Pulmonary artery endothelial cell (primary cell): ENCODE measurements at regions not wholly inside any gene's neighbourhood (a gene's known extent, or its start where the extent isn't known, plus 50 kb on each side); places are given as distances from the start of the nearest gene placed in this dataset.

ENCODE experiments used
- DNase-seq: peaks from one replicate; pipeline ENCODE4 v3.0.0-alpha.2; 2011; ENCODE audit warnings: low read depth, low spot score

- no peak for DNase-seq
These were observed 107.6 kb downstream of the RBFOX3 start for GRCh38 chr17:79503126-79503839.

GRCh38 chr17:79501910-79502309, 108.9 kb downstream of the RBFOX3 start:
- DNase-seq: no peak

- DNase-seq: no peak
These were observed 109.9 kb downstream of the RBFOX3 start for GRCh38 chr17:79500745-79501618.

DNA sequence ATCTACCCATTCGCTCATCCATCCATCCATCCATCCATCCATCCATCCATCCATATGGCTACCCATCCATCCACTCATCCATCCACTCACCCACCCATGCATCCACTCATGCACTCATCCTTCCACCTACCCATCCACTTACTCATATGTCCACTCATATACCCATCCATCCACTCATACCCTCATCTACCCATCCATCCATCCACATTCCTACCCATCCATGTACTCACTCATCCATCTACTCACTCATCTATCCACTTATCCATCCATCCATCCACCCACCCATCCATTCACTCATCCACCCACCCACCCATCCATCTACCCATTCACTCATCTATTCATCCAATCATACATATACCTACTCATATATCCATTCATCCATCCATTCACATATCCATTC, 112.0 kb downstream of the RBFOX3 start:
- DNase-seq: no peak

DNA sequence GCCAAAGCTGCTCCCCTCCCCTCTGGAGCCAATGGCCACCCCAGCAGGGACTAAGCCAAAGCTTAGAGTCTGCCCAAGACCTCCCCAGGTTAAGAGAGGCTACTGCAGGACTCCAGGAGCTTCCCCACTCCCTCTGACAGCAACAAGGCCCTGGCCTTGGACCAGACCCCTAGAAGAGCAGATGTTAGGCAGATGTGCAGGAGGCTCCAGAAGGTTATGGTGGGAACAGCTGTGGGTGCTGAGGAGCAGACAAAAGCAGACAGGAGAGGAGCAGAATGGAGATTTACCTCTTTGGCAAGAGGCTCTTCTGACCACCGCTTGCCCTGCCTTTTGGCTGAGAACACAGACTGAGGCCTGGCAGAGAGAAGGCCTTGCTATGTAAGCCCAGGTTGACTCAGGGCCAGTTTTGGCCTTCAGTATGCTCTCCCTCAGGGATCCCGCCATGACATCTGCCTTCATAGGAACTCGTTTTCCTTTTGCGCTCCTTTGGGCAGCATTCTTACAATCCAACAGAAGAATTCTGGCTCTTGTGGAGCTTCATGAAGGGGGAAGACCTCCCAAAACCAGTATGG, 113.0 kb downstream of the RBFOX3 start:
- no peak for DNase-seq

DNA sequence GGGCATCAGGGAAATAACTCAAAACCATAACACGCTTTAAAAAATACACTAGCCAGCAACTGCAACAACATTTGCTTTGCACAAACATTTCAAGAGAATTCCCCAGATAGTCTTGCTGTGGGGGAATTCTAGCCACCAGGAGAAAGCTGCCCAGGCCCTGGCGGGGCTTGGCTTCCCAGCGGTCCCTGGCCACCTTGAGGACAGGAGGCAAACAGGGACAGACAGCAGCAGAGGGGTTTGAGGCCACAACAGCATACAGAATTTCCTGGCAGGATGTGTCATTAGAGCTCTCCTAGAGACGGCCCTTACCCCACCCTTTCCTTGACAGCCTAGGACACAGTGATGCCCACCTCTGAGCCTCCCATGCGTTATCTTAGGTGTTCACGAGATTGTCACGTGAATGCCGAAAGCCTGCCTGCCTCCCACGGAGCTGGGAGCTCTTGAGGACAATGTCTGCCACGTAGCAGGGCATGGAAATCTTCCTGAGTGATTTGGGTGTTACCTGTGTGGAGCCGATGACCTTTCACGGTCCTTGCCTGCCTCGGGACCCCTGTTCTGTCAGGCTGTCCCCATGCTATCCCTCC, 114.3 kb downstream of the RBFOX3 start:
- no peak for DNase-seq

DNA sequence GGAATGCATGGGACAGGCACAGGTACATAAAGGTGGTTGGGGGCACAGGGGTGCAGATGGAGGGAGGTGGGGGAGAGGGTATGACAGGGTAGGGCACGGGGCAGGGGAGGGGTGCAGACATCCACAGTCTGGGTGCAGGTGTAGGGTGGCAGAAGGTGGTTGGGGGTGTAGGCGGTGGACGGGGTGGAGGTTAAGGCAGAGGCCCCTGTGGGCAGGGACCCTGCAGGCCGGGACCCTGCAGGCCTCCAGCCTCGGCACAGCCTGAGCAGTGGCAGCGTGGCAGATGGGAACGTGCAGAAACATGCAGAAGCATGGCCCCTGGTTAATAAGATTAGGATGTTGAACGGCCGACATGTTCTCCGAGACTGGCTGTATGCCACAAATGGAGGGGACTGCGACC, 115.2 kb downstream of the RBFOX3 start:
- DNase-seq: no peak

GRCh38 chr17:79491006-79491405, 119.8 kb downstream of the RBFOX3 start:
- no peak for DNase-seq

GRCh38 chr17:79490530-79490929, 120.3 kb downstream of the RBFOX3 start:
- DNase-seq: no peak

GRCh38 chr17:79487149-79487548, 123.7 kb downstream of the RBFOX3 start:
- DNase-seq: no peak

- DNase-seq: no peak
These were observed 124.9 kb downstream of the RBFOX3 start for GRCh38 chr17:79485991-79486390.

DNA sequence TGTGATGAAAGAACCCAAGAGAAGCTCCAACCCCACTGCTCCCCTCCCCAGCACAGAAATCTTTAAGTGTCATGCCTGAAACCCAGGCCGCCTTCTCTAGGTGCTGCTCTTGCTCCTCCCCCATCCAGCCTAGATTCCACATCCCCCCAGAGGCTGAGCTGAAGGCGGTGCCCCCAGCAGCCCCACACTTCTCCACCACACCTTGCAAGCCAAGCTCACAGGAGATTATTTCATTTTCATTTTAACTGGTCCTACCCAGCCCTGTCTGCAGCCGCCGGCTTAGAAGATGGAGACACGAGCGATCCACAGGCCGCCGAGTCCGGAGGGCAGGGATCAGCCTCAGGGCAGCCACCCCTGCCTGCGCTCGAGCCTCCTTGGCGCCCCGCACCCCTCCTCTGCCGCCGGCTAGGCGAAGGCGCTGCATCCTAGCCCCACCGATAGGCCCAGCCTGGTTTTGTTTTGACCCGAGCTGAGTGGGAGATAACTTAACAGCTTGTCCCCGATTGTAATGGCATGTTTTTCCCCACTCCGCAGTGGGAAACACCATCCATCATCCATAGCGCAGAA, 125.3 kb downstream of the RBFOX3 start:
- no peak for DNase-seq

DNA sequence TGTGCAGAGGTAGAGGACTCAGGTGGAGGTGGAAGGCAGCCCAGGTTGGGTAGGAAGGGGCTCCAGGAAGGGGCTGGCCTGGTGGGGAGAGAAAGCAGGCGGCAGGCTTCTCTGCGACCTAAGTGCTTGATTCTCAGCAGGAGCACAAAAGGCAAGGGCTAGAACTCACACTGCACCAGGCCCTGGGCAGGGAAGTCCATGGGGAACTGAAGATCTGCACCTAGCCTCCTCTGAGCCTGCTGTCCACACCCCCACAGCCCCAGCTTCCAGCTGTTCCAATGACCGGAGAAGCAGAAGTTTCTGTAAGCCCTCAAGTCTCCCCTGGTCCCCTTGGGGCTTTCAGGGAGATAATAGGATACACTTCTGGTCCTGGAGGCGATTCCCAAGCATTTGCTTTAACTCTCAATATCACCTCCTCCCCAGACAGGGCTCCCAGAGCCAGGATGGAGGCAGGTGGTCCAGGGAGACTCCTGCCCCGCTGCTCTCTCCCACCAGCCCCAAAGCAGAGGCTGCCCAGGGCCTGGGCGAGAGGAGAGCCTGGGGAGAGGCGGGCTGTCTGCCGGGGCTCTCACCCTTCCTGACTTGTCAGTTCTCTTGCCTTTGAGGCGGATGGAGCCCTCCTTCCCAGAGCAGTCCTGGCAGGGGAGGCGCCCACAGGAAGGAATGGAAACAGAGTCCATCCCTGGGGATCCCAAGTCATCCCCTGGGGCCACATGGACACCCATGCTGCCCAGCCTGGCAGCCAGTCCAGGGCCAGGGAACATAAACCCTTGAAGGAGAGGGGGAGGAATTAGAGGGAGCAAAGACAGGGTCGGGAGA, 126.0 kb downstream of the RBFOX3 start:
- DNase-seq: no peak

- DNase-seq: no peak
These were observed 127.0 kb downstream of the RBFOX3 start for GRCh38 chr17:79483842-79484241.

GRCh38 chr17:79482727-79483521, 127.9 kb downstream of the RBFOX3 start:
- no peak for DNase-seq

DNA sequence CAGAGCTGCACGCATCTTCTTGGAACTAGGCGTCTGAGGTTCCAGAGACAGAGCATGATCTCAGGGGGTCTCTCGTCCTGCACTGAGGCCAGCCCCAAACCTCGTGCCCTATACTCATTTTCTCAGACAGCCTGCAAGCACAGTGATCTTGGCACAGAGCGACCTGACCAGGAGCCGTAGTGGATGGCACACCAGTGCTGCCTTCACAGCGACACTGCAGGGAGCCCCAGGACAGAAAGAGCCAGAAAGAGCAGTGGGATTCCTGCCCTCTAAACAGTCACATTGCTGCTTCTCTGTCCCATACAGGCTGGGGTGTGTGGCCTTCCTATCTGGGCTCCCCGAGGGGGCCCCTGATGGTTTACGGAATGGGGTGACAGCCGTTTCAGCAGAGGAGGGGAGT, 131.0 kb downstream of the RBFOX3 start:
- DNase-seq: no peak

- no peak for DNase-seq
These were observed 132.0 kb downstream of the RBFOX3 start for GRCh38 chr17:79478841-79479240.

- no peak for DNase-seq
These were observed 132.8 kb downstream of the RBFOX3 start for GRCh38 chr17:79478051-79478461.

- no peak for DNase-seq
These were observed 134.7 kb downstream of the RBFOX3 start for GRCh38 chr17:79476074-79476652.
